Trophoblast cell (in vitro differentiated cells and primary cell): ENCODE measurements at regions not wholly inside any gene's neighbourhood (a gene's known extent, or its start where the extent isn't known, plus 50 kb on each side); places are given as distances from the start of the nearest gene placed in this dataset.

Source experiments
- DNase-seq, 2 donors: peaks; one replicate each; pipeline ENCODE4 v3.0.0-alpha.2; 2016
- H2AFZ ChIP-seq: 2 replicates; pipeline ENCODE4 v1.6.1; 2013; ENCODE audit warnings: low read length, moderate library complexity, mild to moderate bottlenecking; ENCODE audit not compliant: insufficient read depth, poor library complexity
- H2AK5ac ChIP-seq: 2 replicates; pipeline ENCODE4 v1.6.1; 2013; ENCODE audit warnings: mild to moderate bottlenecking, low read length
- H2BK120ac ChIP-seq: 2 replicates; pipeline ENCODE4 v1.6.1; 2013; ENCODE audit warnings: low read length, mild to moderate bottlenecking, moderate library complexity; ENCODE audit not compliant: insufficient read depth, poor library complexity
- H2BK12ac ChIP-seq: 2 replicates; pipeline ENCODE4 v1.6.1; 2013; ENCODE audit warnings: mild to moderate bottlenecking, low read length, moderate library complexity
- H2BK5ac ChIP-seq: 2 replicates; pipeline ENCODE4 v1.6.1; 2013; ENCODE audit warnings: low read length, low read depth, moderate library complexity, mild to moderate bottlenecking; ENCODE audit not compliant: poor library complexity
- H3K14ac ChIP-seq: 2 replicates; pipeline ENCODE4 v1.6.1; 2013; ENCODE audit warnings: mild to moderate bottlenecking, low read length
- H3K18ac ChIP-seq: 2 replicates; pipeline ENCODE4 v1.6.1; 2013; ENCODE audit warnings: mild to moderate bottlenecking, low read length
- H3K23ac ChIP-seq: 2 replicates; pipeline ENCODE4 v1.6.1; 2013; ENCODE audit warnings: low read length
- H3K27ac ChIP-seq: 2 replicates; pipeline ENCODE4 v1.5.1; 2013; ENCODE audit warnings: low read depth, mild to moderate bottlenecking, inconsistent platforms, low read length, moderate library complexity
- H3K27me3 ChIP-seq: 2 replicates; pipeline ENCODE4 v1.6.1; 2013; ENCODE audit warnings: inconsistent platforms, mild to moderate bottlenecking, low read length, moderate library complexity; ENCODE audit not compliant: insufficient read depth
- H3K36me3 ChIP-seq, 2 experiments: 1 replicate in 1 of 2; 2 replicates in 1 of 2; pipeline ENCODE4 v1.6.1; 2013; ENCODE audit warnings: low read length in 2 of 2, mild to moderate bottlenecking in 2 of 2, moderate library complexity in 1 of 2; ENCODE audit not compliant: insufficient read depth in 2 of 2, control insufficient read depth in 1 of 2
- H3K4ac ChIP-seq: 2 replicates; pipeline ENCODE4 v1.6.1; 2013; ENCODE audit warnings: low read depth, mild to moderate bottlenecking, low read length, moderate library complexity
- H3K4me1 ChIP-seq, 2 experiments: 1 replicate in 1 of 2; 2 replicates in 1 of 2; pipeline ENCODE4 v1.6.1; 2013; ENCODE audit warnings: low read length in 2 of 2, mild to moderate bottlenecking in 2 of 2, moderate library complexity in 1 of 2; ENCODE audit not compliant: insufficient read depth in 2 of 2, control insufficient read depth in 1 of 2
- H3K4me2 ChIP-seq: 2 replicates; pipeline ENCODE4 v1.6.1; 2013; ENCODE audit warnings: inconsistent platforms, mild to moderate bottlenecking, low read length, moderate library complexity
- H3K4me3 ChIP-seq: 2 replicates; pipeline ENCODE4 v1.5.1; 2013; ENCODE audit warnings: mild to moderate bottlenecking, low read depth, low read length, inconsistent platforms
- H3K79me1 ChIP-seq: one replicate; pipeline ENCODE4 v1.6.1; 2013; ENCODE audit warnings: low read length
- H3K79me2 ChIP-seq: 2 replicates; pipeline ENCODE4 v1.6.1; 2013; ENCODE audit warnings: low read length, mild to moderate bottlenecking; ENCODE audit not compliant: control insufficient read depth, insufficient read depth, poor library complexity
- H3K9ac ChIP-seq: 2 replicates; pipeline ENCODE4 v1.6.1; 2013; ENCODE audit warnings: mild to moderate bottlenecking, low read length
- H3K9me3 ChIP-seq: 2 replicates; pipeline ENCODE4 v1.6.1; 2013; ENCODE audit warnings: low read depth, mild to moderate bottlenecking, control low read depth, inconsistent platforms, low read length; ENCODE audit not compliant: insufficient read depth
- H4K12ac ChIP-seq: 2 replicates; pipeline ENCODE4 v1.6.1; 2013; ENCODE audit warnings: low read depth, mild to moderate bottlenecking, low read length, moderate library complexity
- H4K8ac ChIP-seq: 2 replicates; pipeline ENCODE4 v1.6.1; 2013; ENCODE audit warnings: low read depth, mild to moderate bottlenecking, low read length, moderate library complexity
- H4K91ac ChIP-seq: one replicate; pipeline ENCODE4 v1.6.1; 2013; ENCODE audit warnings: low read depth, mild to moderate bottlenecking, low read length, moderate library complexity
- WGBS: extraction: QIAGEN DNeasy Blood & Tissue Kit; methylation state at CpG from one replicate; pipeline ENCODE4 v1.1.7; 2013; ENCODE audit warnings: missing lambda C conversion rate; ENCODE audit not compliant: insufficient read length, insufficient coverage; ENCODE audit errors: extremely low coverage; 5-methylcytosine and 5-hydroxymethylcytosine counted together

- Histone ChIP-seq H4K91ac (no peak overlapping the region), H3K23ac (no peak overlapping the region), H3K14ac (no peak overlapping the region), H3K4ac (no peak overlapping the region), H3K4me2 (no peak overlapping the region), H2AFZ (no peak overlapping the region), H3K27ac (no peak overlapping the region), H3K4me3 (no peak overlapping the region), H2BK5ac (no peak overlapping the region), H3K27me3 (no peaks in the 10 kb centered on the region), H3K4me1 (no peaks in the 10 kb centered on the region), H2AK5ac (no peak overlapping the region), H4K12ac (no peak overlapping the region), H2BK120ac (no peak overlapping the region), H3K79me1 (no peaks in the 10 kb centered on the region), H3K36me3 (no peaks in the 10 kb centered on the region), H3K9ac (no peak overlapping the region), H2BK12ac (no peak overlapping the region), H4K8ac (no peak overlapping the region), H3K79me2 (no peaks in the 10 kb centered on the region), H3K9me3 (no peaks in the 10 kb centered on the region), H3K18ac (no peak overlapping the region)
- no CpG with 5 or more reads among the region's 7 CpGs for WGBS
- DNase-seq: no peak
These were observed 391.0 kb upstream of the PITX2 start for GRCh38 chr4:111013846-111014245.

GRCh38 chr4:111014537-111014936 lies 391.7 kb upstream of the PITX2 start:
- no peak overlapping the region for H2AFZ ChIP-seq
- H3K14ac ChIP-seq: no peak overlapping the region
- no peaks in the 10 kb centered on the region for H3K27me3 ChIP-seq
- no peaks in the 10 kb centered on the region for H3K36me3 ChIP-seq
- no peak overlapping the region for H4K12ac ChIP-seq
- H3K4me2 ChIP-seq: no peak overlapping the region
- no peaks in the 10 kb centered on the region for H3K9me3 ChIP-seq
- H4K91ac ChIP-seq: no peak overlapping the region
- H2BK120ac ChIP-seq: no peak overlapping the region
- no peak overlapping the region for H2AK5ac ChIP-seq
- H3K79me2 ChIP-seq: no peaks in the 10 kb centered on the region
- no peak overlapping the region for H3K4ac ChIP-seq
- no peak overlapping the region for H3K23ac ChIP-seq
- no peaks in the 10 kb centered on the region for H3K4me1 ChIP-seq
- H3K4me3 ChIP-seq: no peak overlapping the region
- no peak overlapping the region for H2BK5ac ChIP-seq
- no peak overlapping the region for H3K18ac ChIP-seq
- no peak overlapping the region for H3K9ac ChIP-seq
- H4K8ac ChIP-seq: no peak overlapping the region
- no peaks in the 10 kb centered on the region for H3K79me1 ChIP-seq
- H2BK12ac ChIP-seq: no peak overlapping the region
- H3K27ac ChIP-seq: no peak overlapping the region
- WGBS: no CpG with 5 or more reads among the region's 1 CpG
- DNase-seq: peak in 1 of 2 donors; percentile 53

GRCh38 chr4:111016416-111016815 lies 393.5 kb upstream of the PITX2 start:
- Histone ChIP-seq H3K9me3 (no peaks in the 10 kb centered on the region), H4K91ac (no peak overlapping the region), H3K27me3 (no peaks in the 10 kb centered on the region), H4K8ac (no peak overlapping the region), H2AK5ac (no peak overlapping the region), H3K4me1 (no peaks in the 10 kb centered on the region), H3K23ac (no peak overlapping the region), H3K4me2 (no peak overlapping the region), H3K14ac (no peak overlapping the region), H3K4ac (no peak overlapping the region), H3K79me1 (no peaks in the 10 kb centered on the region), H3K27ac (no peak overlapping the region), H2BK5ac (no peak overlapping the region), H3K4me3 (no peak overlapping the region), H2AFZ (no peak overlapping the region), H2BK120ac (no peak overlapping the region), H3K79me2 (no peaks in the 10 kb centered on the region), H3K9ac (no peak overlapping the region), H3K36me3 (no peaks in the 10 kb centered on the region), H2BK12ac (no peak overlapping the region), H4K12ac (no peak overlapping the region), H3K18ac (no peak overlapping the region)
- DNase-seq: no peak

GRCh38 chr4:111018216-111018615 lies 395.3 kb upstream of the PITX2 start:
- no CpG with 5 or more reads among the region's 4 CpGs for WGBS
- Histone ChIP-seq H3K23ac (no peak overlapping the region), H2BK120ac (no peak overlapping the region), H4K8ac (no peak overlapping the region), H3K79me1 (no peaks in the 10 kb centered on the region), H2BK12ac (no peak overlapping the region), H3K9ac (no peak overlapping the region), H2BK5ac (no peak overlapping the region), H3K36me3 (no peaks in the 10 kb centered on the region), H3K4me2 (no peak overlapping the region), H3K18ac (no peak overlapping the region), H3K27me3 (no peaks in the 10 kb centered on the region), H4K91ac (no peak overlapping the region), H2AK5ac (no peak overlapping the region), H3K27ac (no peak overlapping the region), H2AFZ (no peak overlapping the region), H3K14ac (no peak overlapping the region), H3K4me1 (no peaks in the 10 kb centered on the region), H3K4ac (no peak overlapping the region), H3K4me3 (no peak overlapping the region), H4K12ac (no peak overlapping the region), H3K9me3 (no peaks in the 10 kb centered on the region), H3K79me2 (no peaks in the 10 kb centered on the region)
- no peak for DNase-seq
